Fibroblast of lung (primary cell): ENCODE measurements at regions not wholly inside any gene's neighbourhood (a gene's known extent, or its start where the extent isn't known, plus 50 kb on each side); places are given as distances from the start of the nearest gene placed in this dataset.

ENCODE experiments used
- DNase-seq, 2 donors: peaks; one replicate each; pipeline versions ENCODE4 v3.0.0 to v3.0.0-alpha.2; 2010; ENCODE audit warnings: low read depth in 2 of 2
- H2AFZ ChIP-seq: 2 replicates; pipeline ENCODE4 v1.5.1; 2012; ENCODE audit warnings: low read length, control low read depth, inconsistent platforms
- H3K27ac ChIP-seq: 2 replicates; pipeline ENCODE4 v1.5.1; 2011; ENCODE audit warnings: low read length, control low read depth; ENCODE audit not compliant: insufficient read depth
- H3K27me3 ChIP-seq: 2 replicates; pipeline ENCODE4 v1.5.1; 2011; ENCODE audit warnings: mild to moderate bottlenecking, low read length; ENCODE audit not compliant: control insufficient read depth, insufficient read depth
- H3K36me3 ChIP-seq: 2 replicates; pipeline ENCODE4 v1.5.1; 2011; ENCODE audit warnings: low read length; ENCODE audit not compliant: control insufficient read depth, insufficient read depth
- H3K4me1 ChIP-seq: 2 replicates; pipeline ENCODE4 v1.5.1; 2011; ENCODE audit warnings: low read length; ENCODE audit not compliant: control insufficient read depth, insufficient read depth; ENCODE audit errors: extremely low read depth
- H3K4me2 ChIP-seq: 2 replicates; pipeline ENCODE4 v1.5.1; 2011; ENCODE audit warnings: low read length, control low read depth; ENCODE audit not compliant: insufficient read depth; ENCODE audit errors: extremely low read depth
- H3K4me3 ChIP-seq, 4 experiments: fragments of 200-600 bp in 1 of 4; sonication (generic) in 1 of 4; replicated peaks in 1 of 4; 2 replicates each; pipeline ENCODE4 v1.5.1; 2011 to 2016; ENCODE audit warnings: low read length in 4 of 4, low read depth in 3 of 4, mild to moderate bottlenecking in 3 of 4, control low read depth in 2 of 4, inconsistent platforms in 1 of 4, mixed read lengths in 1 of 4; ENCODE audit not compliant: insufficient read depth in 1 of 4; ENCODE audit errors: control extremely low read depth in 1 of 4
- H3K79me2 ChIP-seq: 2 replicates; pipeline ENCODE4 v1.5.1; 2012; ENCODE audit warnings: mild to moderate bottlenecking, low read length, inconsistent platforms; ENCODE audit not compliant: control insufficient read depth, insufficient read depth
- H3K9ac ChIP-seq: 2 replicates; pipeline ENCODE4 v1.5.1; 2011; ENCODE audit warnings: mild to moderate bottlenecking, low read length, control low read depth; ENCODE audit not compliant: insufficient read depth
- H3K9me3 ChIP-seq: 2 replicates; pipeline ENCODE4 v1.5.1; 2012; ENCODE audit warnings: low read depth, low read length; ENCODE audit not compliant: control insufficient read depth, insufficient read depth
- H4K20me1 ChIP-seq: 2 replicates; pipeline ENCODE4 v1.5.1; 2011; ENCODE audit warnings: low read length; ENCODE audit not compliant: control insufficient read depth, insufficient read depth; ENCODE audit errors: extremely low read depth
- EZH2 ChIP-seq: IDR thresholded peaks from 2 replicates; pipeline ENCODE4 v1.5.1; 2012; ENCODE audit warnings: low read length, control low read depth, mild to moderate bottlenecking; ENCODE audit errors: missing control alignments
- TF ChIP-seq, protein P1 (sequence below), 2 donors: IDR thresholded peaks in 1 of 2; conservative IDR thresholded peaks in 1 of 2; 1 replicate in 1 of 2; 2 replicates in 1 of 2; pipeline ENCODE4 v1.5.1; 2011 to 2012; ENCODE audit warnings: low read length in 2 of 2, control low read depth in 1 of 2, inconsistent platforms in 1 of 2, low read depth in 1 of 2, mild to moderate bottlenecking in 1 of 2

DNA sequence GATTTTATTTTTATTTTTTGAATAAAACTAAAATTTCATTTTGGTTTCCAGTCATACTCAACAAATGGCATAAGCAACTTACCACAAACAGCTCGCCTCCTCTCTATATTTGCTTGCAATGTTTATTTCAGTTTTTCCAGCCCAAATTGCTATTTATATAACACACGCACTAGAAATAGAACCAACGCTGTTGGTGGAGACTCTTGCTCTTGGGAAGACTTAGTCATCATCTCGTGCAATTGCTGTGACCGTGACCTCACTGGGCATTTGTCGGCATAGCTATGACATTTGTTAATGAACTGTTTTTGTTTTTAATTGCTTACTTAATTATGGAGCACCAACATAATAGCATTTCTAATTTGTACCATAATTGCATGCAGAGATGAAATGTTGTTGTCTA lies 153.1 kb upstream of the OTX2 start:
- H3K27me3 ChIP-seq: no peaks in the 10 kb centered on the region
- H4K20me1 ChIP-seq: no peaks in the 10 kb centered on the region
- H2AFZ ChIP-seq: no peak overlapping the region
- no peak overlapping the region for H3K4me2 ChIP-seq
- no peaks in the 10 kb centered on the region for H3K4me1 ChIP-seq
- no peak overlapping the region for H3K9ac ChIP-seq
- no peak overlapping the region for H3K4me3 ChIP-seq
- no peak for DNase-seq
- no peaks in the 10 kb centered on the region for H3K9me3 ChIP-seq
- no peak overlapping the region for H3K27ac ChIP-seq
- no peaks in the 10 kb centered on the region for H3K36me3 ChIP-seq
- no peak for TF ChIP-seq EZH2
- TF ChIP-seq, protein P1, sequence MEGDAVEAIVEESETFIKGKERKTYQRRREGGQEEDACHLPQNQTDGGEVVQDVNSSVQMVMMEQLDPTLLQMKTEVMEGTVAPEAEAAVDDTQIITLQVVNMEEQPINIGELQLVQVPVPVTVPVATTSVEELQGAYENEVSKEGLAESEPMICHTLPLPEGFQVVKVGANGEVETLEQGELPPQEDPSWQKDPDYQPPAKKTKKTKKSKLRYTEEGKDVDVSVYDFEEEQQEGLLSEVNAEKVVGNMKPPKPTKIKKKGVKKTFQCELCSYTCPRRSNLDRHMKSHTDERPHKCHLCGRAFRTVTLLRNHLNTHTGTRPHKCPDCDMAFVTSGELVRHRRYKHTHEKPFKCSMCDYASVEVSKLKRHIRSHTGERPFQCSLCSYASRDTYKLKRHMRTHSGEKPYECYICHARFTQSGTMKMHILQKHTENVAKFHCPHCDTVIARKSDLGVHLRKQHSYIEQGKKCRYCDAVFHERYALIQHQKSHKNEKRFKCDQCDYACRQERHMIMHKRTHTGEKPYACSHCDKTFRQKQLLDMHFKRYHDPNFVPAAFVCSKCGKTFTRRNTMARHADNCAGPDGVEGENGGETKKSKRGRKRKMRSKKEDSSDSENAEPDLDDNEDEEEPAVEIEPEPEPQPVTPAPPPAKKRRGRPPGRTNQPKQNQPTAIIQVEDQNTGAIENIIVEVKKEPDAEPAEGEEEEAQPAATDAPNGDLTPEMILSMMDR (conservative IDR thresholded peaks at IDR 0.05 in 1 of 2, IDR thresholded peaks at IDR 0.05 in 1 of 2; ENCODE audit: low read depth in 1 of 2, low read length in 2 of 2): no peak
- H3K79me2 ChIP-seq: no peaks in the 10 kb centered on the region

DNA sequence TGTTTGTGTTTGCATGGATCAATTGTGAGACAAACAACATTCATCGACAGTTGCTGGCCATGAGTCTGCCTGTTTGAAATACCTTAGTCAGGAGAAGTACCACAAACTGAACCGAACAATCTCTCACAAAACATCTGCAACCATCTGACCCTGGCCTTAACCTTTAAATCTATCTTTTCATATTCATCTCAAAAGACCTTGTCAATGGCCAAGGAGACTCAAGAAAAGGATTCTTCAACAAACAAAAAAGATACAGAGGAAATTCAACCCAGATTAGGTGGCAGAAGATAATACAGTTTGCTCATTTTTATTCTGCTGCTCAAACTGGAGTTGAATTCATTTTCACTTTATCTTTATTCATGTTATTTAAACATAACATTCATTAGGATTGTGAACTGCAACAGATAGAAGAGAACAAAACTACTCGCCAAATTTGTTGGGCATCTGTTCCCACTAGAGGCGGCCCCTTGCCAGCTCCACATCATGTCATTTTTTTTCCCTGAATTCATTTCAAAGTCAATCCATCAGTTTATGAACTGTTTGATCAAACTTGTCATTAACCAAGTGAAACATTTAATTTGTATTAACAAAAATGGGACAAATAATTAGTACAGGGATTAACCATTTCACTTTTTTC lies 152.3 kb upstream of the OTX2 start:
- H3K4me1 ChIP-seq: no peaks in the 10 kb centered on the region
- no peak overlapping the region for H3K4me2 ChIP-seq
- no peak overlapping the region for H3K4me3 ChIP-seq
- no peak overlapping the region for H2AFZ ChIP-seq
- H3K9me3 ChIP-seq: no peaks in the 10 kb centered on the region
- TF ChIP-seq, protein P1 (conservative IDR thresholded peaks at IDR 0.05 in 1 of 2, IDR thresholded peaks at IDR 0.05 in 1 of 2; ENCODE audit: low read depth in 1 of 2, low read length in 2 of 2): no peak
- TF ChIP-seq EZH2: no peak
- H3K36me3 ChIP-seq: no peaks in the 10 kb centered on the region
- no peak overlapping the region for H3K9ac ChIP-seq
- no peak overlapping the region for H3K27ac ChIP-seq
- no peaks in the 10 kb centered on the region for H4K20me1 ChIP-seq
- no peaks in the 10 kb centered on the region for H3K79me2 ChIP-seq
- DNase-seq: no peak
- H3K27me3 ChIP-seq: no peaks in the 10 kb centered on the region

DNA sequence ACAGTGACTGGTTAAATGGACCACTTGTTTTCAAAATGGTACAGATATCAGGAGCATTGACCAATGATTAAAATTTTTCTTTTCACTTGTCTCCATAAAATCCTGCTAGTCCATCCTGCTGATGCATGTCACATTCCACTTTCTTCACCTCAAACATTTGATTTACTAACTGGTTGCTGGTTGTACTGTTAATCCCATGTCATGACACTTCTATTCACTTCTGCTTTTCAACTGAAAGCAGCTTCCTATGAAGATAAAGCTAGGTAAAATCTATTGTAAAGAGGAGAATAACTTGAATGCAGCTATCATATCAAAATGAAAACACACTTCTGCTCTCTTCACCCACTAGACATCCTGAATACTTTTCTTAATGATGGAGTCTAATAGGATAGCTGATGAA lies 149.6 kb upstream of the OTX2 start:
- Histone ChIP-seq H3K36me3 (no peaks in the 10 kb centered on the region), H3K9me3 (no peaks in the 10 kb centered on the region), H3K4me2 (no peak overlapping the region), H3K4me3 (no peak overlapping the region), H3K27me3 (no peaks in the 10 kb centered on the region), H3K27ac (no peak overlapping the region), H3K79me2 (no peaks in the 10 kb centered on the region), H2AFZ (no peak overlapping the region), H3K4me1 (no peaks in the 10 kb centered on the region), H4K20me1 (no peaks in the 10 kb centered on the region), H3K9ac (no peak overlapping the region)
- DNase-seq: no peak
- no peak for TF ChIP-seq EZH2
- TF ChIP-seq, protein P1 (conservative IDR thresholded peaks at IDR 0.05 in 1 of 2, IDR thresholded peaks at IDR 0.05 in 1 of 2; ENCODE audit: low read depth in 1 of 2, low read length in 2 of 2): no peak
